ENCODE measurements at regions not wholly inside any gene's neighbourhood (a gene's known extent, or its start where the extent isn't known, plus 50 kb on each side); places are given as distances from the start of the nearest gene placed in this dataset.

GRCh38 chr17:33522623-33523022, 229.5 kb upstream of the ASIC2 start:
- no peaks in the 10 kb centered on the region for H3K4me1 Mint-ChIP-seq (ENCODE audit: low read depth)
- H3K36me3 Mint-ChIP-seq (ENCODE audit: low read depth): no peaks in the 10 kb centered on the region
- H3K27ac Mint-ChIP-seq: no peak overlapping the region
- no peak for TF ChIP-seq CTCF (IDR thresholded peaks at IDR 0.05)
- H3K9me3 Mint-ChIP-seq: peaks cover 74% of the 10 kb centered on the region
- H3K27me3 Mint-ChIP-seq (ENCODE audit: insufficient read depth): peaks cover 2% of the 10 kb centered on the region; the same call in 1 of the 2 replicates
- DNase-seq: no peak
- H3K4me3 Mint-ChIP-seq: no peak overlapping the region

- H3K27me3 Mint-ChIP-seq (ENCODE audit: insufficient read depth): peaks cover 4% of the 10 kb centered on the region; the same call in 1 of the 2 replicates
- H3K4me1 Mint-ChIP-seq (ENCODE audit: low read depth): no peaks in the 10 kb centered on the region
- peaks cover 77% of the 10 kb centered on the region for H3K9me3 Mint-ChIP-seq
- no peaks in the 10 kb centered on the region for H3K36me3 Mint-ChIP-seq (ENCODE audit: low read depth)
- no peak overlapping the region for H3K4me3 Mint-ChIP-seq
- no peak for DNase-seq
- H3K27ac Mint-ChIP-seq: no peak overlapping the region
- TF ChIP-seq CTCF (IDR thresholded peaks at IDR 0.05): no peak
These were observed 230.5 kb upstream of the ASIC2 start for GRCh38 chr17:33523577-33523981.

- H3K27ac Mint-ChIP-seq: no peak overlapping the region
- DNase-seq: no peak
- H3K36me3 Mint-ChIP-seq (ENCODE audit: low read depth): no peaks in the 10 kb centered on the region
- no peak for TF ChIP-seq CTCF (IDR thresholded peaks at IDR 0.05)
- peaks cover 4% of the 10 kb centered on the region; the same call in 1 of the 2 replicates for H3K27me3 Mint-ChIP-seq (ENCODE audit: insufficient read depth)
- peaks cover 80% of the 10 kb centered on the region for H3K9me3 Mint-ChIP-seq
- H3K4me1 Mint-ChIP-seq (ENCODE audit: low read depth): no peaks in the 10 kb centered on the region
- H3K4me3 Mint-ChIP-seq: no peak overlapping the region
These were observed 232.1 kb upstream of the ASIC2 start for GRCh38 chr17:33525186-33525585.

GRCh38 chr17:33526717-33527116, 233.6 kb upstream of the ASIC2 start:
- Mint-ChIP-seq H3K4me3 (no peak overlapping the region), H3K27me3 (ENCODE audit: insufficient read depth) (peaks cover 4% of the 10 kb centered on the region; the same call in 1 of the 2 replicates), H3K4me1 (ENCODE audit: low read depth) (no peaks in the 10 kb centered on the region), H3K36me3 (ENCODE audit: low read depth) (no peaks in the 10 kb centered on the region), H3K27ac (no peak overlapping the region), H3K9me3 (peaks cover 82% of the 10 kb centered on the region)
- TF ChIP-seq CTCF (IDR thresholded peaks at IDR 0.05): no peak
- no peak for DNase-seq

- DNase-seq: no peak
- H3K27me3 Mint-ChIP-seq (ENCODE audit: insufficient read depth): peaks cover 2% of the 10 kb centered on the region; the same call in 1 of the 2 replicates
- TF ChIP-seq CTCF (IDR thresholded peaks at IDR 0.05): no peak
These were observed 234.2 kb upstream of the ASIC2 start for GRCh38 chr17:33527290-33527689.

GRCh38 chr17:33528846-33529245, 235.8 kb upstream of the ASIC2 start:
- no peak overlapping the region for H3K27ac Mint-ChIP-seq
- peaks cover 2% of the 10 kb centered on the region; the same call in 1 of the 2 replicates for H3K27me3 Mint-ChIP-seq (ENCODE audit: insufficient read depth)

More at GRCh38 chr17:33527290-33527689, 234.2 kb upstream of the ASIC2 start:
- H3K36me3 Mint-ChIP-seq (ENCODE audit: low read depth): no peaks in the 10 kb centered on the region
- no peak overlapping the region for H3K4me3 Mint-ChIP-seq
- H3K9me3 Mint-ChIP-seq: peaks cover 87% of the 10 kb centered on the region
- no peaks in the 10 kb centered on the region for H3K4me1 Mint-ChIP-seq (ENCODE audit: low read depth)
- H3K27ac Mint-ChIP-seq: no peak overlapping the region

More at GRCh38 chr17:33528846-33529245, 235.8 kb upstream of the ASIC2 start:
- TF ChIP-seq CTCF (IDR thresholded peaks at IDR 0.05): no peak
- H3K9me3 Mint-ChIP-seq: peaks cover 84% of the 10 kb centered on the region
- no peak for DNase-seq
- H3K4me3 Mint-ChIP-seq: no peak overlapping the region
- no peaks in the 10 kb centered on the region for H3K36me3 Mint-ChIP-seq (ENCODE audit: low read depth)
- no peaks in the 10 kb centered on the region for H3K4me1 Mint-ChIP-seq (ENCODE audit: low read depth)
